Prostate gland (tissue), 2 donors: ENCODE measurements at regions not wholly inside any gene's neighbourhood (a gene's known extent, or its start where the extent isn't known, plus 50 kb on each side); places are given as distances from the start of the nearest gene placed in this dataset.
"Not testable (repeated sequence)": the region's sequence is repeated elsewhere in the genome, so short reads cannot be mapped to it uniquely, and the experiment has no call there.

Source experiments
- DNase-seq: peaks from one replicate; pipeline ENCODE4 v3.0.0-alpha.2; 2019; ENCODE audit warnings: low spot score
- H3K27ac ChIP-seq, 2 donors: fragments of 200-600 bp; sonication (generic); 2 replicates each; pipeline ENCODE4 v1.5.1; 2017 to 2019
- H3K27me3 ChIP-seq: fragments of 200-600 bp; sonication (generic); replicated peaks from 2 replicates; pipeline ENCODE4 v1.5.1; 2019; ENCODE audit not compliant: insufficient read depth
- H3K36me3 ChIP-seq, 2 donors: fragments of 200-600 bp; sonication (generic); 1 replicate in 1 of 2; 2 replicates in 1 of 2; pipeline versions ENCODE4 v1.5.1 to v1.8.1; 2017 to 2019
- H3K4me1 ChIP-seq: fragments of 200-600 bp; sonication (generic); replicated peaks from 2 replicates; pipeline ENCODE4 v1.5.1; 2019
- H3K4me3 ChIP-seq, 2 donors: fragments of 200-600 bp; sonication (generic); 2 replicates each; pipeline ENCODE4 v1.5.1; 2017 to 2019
- H3K9me3 ChIP-seq: fragments of 200-600 bp; sonication (generic); 2 replicates; pipeline ENCODE4 v1.5.1; 2017
- CTCF ChIP-seq, 4 experiments: fragments of 200-600 bp in 2 of 4; fragments of 450-650 bp in 2 of 4; sonication (generic) in 2 of 4; IDR thresholded peaks; 1 replicate in 3 of 4; 2 replicates in 1 of 4; pipeline ENCODE4 v1.5.1; 2016 to 2019; ENCODE audit warnings: antibody characterized with exemption in 4 of 4, mild to moderate bottlenecking in 2 of 4, moderate library complexity in 2 of 4
- POLR2A ChIP-seq: fragments of 450-650 bp; IDR thresholded peaks from one replicate; pipeline ENCODE4 v1.6.1; 2016; ENCODE audit warnings: antibody characterized with exemption, mild to moderate bottlenecking
- POLR2AphosphoS5 ChIP-seq: sonication (generic); formaldehyde crosslinking; IDR thresholded peaks from one replicate; pipeline ENCODE4 v1.6.1; 2017; ENCODE audit warnings: antibody characterized with exemption
- WGBS: methylation state at CpG from one replicate; pipeline ENCODE4 v1.1.5; 2018; 5-methylcytosine and 5-hydroxymethylcytosine counted together
- intact Hi-C: fragments of 100-400 bp; cut with DNase I; formaldehyde crosslinking; loops from one replicate; pipeline ENCODE4 v1.14.2; 2022

- Histone ChIP-seq H3K9me3 (no peaks in the 10 kb centered on the region), H3K4me1 (peaks cover 4% of the 10 kb centered on the region), H3K4me3 (no peak overlapping the region), H3K36me3 (no peaks in the 10 kb centered on the region), H3K27ac (no peak overlapping the region), H3K27me3 (no peaks in the 10 kb centered on the region)
- DNase-seq, result no peak
- TF ChIP-seq CTCF (IDR thresholded peaks at IDR 0.05), result no peak
- TF ChIP-seq POLR2A, result no peak
- TF ChIP-seq POLR2AphosphoS5, result no peak
- 41% methylated on average over 3 of the region's 3 CpGs for WGBS
- intact Hi-C loops, result no loop called here
These were observed 226.4 kb downstream of the PLA2G4A start for GRCh38 chr1:187054862-187055757.

GRCh38 chr1:187063271-187063670, 234.5 kb downstream of the PLA2G4A start:
- H3K9me3 ChIP-seq, result no peaks in the 10 kb centered on the region
- no peaks in the 10 kb centered on the region for H3K4me1 ChIP-seq
- intact Hi-C loops, result no loop called here
- TF ChIP-seq POLR2A (no peak), POLR2AphosphoS5 (no peak), CTCF (IDR thresholded peaks at IDR 0.05) (no peak)
- no peak overlapping the region for H3K4me3 ChIP-seq
- no peaks in the 10 kb centered on the region for H3K27me3 ChIP-seq
- WGBS, result 66% methylated on average over 2 of the region's 2 CpGs
- H3K36me3 ChIP-seq, result no peaks in the 10 kb centered on the region
- H3K27ac ChIP-seq, result no peak overlapping the region
- DNase-seq, result no peak

DNA sequence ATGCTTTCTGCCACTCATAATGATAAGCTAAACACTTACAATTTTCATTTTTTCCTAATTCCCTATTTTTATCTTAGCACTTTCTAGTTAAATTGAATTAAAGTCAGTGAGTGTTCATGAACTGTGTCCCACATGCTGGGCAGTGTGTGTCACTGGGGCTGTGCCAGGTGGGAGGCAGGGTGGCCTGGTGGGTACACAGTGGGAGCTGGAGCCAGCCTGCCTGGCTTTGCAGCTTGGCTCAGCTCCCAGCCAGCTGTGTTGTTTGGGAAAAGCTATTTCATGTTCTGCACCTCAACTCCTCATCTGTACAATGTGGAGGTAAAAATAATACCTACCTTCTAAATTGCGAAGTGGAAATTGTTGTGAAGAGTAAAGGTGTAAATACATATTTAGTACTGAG, 238.4 kb downstream of the PLA2G4A start:
- no peak for TF ChIP-seq CTCF (IDR thresholded peaks at IDR 0.05)
- no peak for TF ChIP-seq POLR2A
- TF ChIP-seq POLR2AphosphoS5, result no peak
- no peak for DNase-seq
- H3K27ac ChIP-seq, result no peak overlapping the region
- no peaks in the 10 kb centered on the region for H3K27me3 ChIP-seq
- intact Hi-C loops, result no loop called here
- H3K4me3 ChIP-seq, result no peak overlapping the region
- 75% methylated on average over 1 of the region's 1 CpG for WGBS
- H3K4me1 ChIP-seq, result no peaks in the 10 kb centered on the region
- H3K9me3 ChIP-seq, result no peaks in the 10 kb centered on the region
- no peaks in the 10 kb centered on the region for H3K36me3 ChIP-seq

DNA sequence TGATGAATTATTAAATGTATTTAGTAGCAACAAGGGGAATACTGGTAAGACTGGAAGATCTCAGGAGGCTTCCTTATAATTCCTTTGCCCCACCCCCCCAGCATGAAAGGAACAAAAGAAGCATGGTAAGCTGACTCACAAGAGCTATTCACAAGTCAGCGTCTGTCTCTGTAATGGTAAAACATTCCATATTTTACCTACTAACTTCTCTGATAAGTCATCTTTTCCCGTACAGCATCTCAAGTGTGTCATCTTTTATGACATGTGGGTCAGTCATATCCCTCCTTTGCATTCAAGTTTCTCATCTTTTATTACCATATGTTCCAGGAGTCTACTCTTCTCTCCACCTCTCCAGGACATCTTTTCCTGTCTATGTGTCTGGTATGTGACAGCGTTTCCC, 241.3 kb downstream of the PLA2G4A start:
- intact Hi-C loops, result no loop called here
- no peaks in the 10 kb centered on the region for H3K4me1 ChIP-seq
- 56% methylated on average over 3 of the region's 3 CpGs for WGBS
- no peak for DNase-seq
- no peak overlapping the region for H3K4me3 ChIP-seq
- no peak for TF ChIP-seq CTCF (IDR thresholded peaks at IDR 0.05)
- no peak for TF ChIP-seq POLR2AphosphoS5
- no peak for TF ChIP-seq POLR2A
- no peak overlapping the region for H3K27ac ChIP-seq
- H3K27me3 ChIP-seq, result no peaks in the 10 kb centered on the region
- H3K9me3 ChIP-seq, result no peaks in the 10 kb centered on the region
- H3K36me3 ChIP-seq, result no peaks in the 10 kb centered on the region

DNA sequence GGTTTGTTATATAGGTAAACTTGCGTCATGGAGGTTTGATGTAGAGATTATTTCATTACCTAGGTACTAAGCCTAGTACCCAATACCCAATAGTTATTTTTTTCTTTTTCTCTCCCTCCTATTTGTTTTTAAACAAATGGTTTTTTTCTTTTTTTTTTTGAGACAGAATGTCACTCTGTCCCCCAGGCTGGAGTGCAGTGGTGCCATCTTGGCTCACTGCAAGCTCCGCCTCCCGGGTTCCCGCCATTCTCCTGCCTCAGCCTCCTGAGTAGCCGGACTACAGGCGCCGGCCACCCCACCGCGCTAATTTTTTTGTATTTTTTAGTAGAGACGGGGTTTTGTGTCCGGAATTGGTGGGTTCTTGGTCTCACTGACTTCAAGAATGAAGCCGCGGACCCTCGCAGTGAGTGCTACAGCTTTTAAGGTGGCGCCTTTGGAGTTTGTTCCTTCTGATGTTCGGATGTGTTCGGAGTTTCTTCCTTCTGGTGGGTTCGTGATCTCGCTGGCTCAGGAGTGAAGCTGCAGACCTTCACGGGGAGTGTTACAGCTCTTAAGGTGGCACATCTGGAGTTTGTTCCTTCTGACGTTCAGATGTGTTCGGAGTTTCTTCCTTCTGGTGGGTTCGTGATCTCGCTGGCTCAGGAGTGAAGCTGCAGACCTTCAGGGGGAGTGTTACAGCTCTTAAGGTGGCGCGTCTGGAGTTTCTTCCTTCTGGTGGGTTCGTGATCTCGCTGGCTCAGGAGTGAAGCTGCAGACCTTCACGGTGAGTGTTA, 243.7 kb downstream of the PLA2G4A start:
- intact Hi-C loops, DNase-seq, H3K27me3 ChIP-seq, H3K36me3 ChIP-seq, H3K27ac ChIP-seq, H3K4me1 ChIP-seq, H3K4me3 ChIP-seq, H3K9me3 ChIP-seq: not testable (repeated sequence)
- WGBS, result 89% methylated on average over 29 of the region's 29 CpGs

GRCh38 chr1:187073035-187073560, 244.3 kb downstream of the PLA2G4A start:
- 55% methylated on average over 13 of the region's 13 CpGs for WGBS
- H3K4me3 ChIP-seq, result not testable (repeated sequence)

GRCh38 chr1:187073634-187074245, 245.0 kb downstream of the PLA2G4A start:
- H3K4me3 ChIP-seq, H3K27ac ChIP-seq, H3K27me3 ChIP-seq, H3K9me3 ChIP-seq, H3K4me1 ChIP-seq, DNase-seq, intact Hi-C loops, H3K36me3 ChIP-seq: not testable (repeated sequence)
- 96% methylated on average over 28 of the region's 35 CpGs for WGBS

More at GRCh38 chr1:187073035-187073560, 244.3 kb downstream of the PLA2G4A start:
- H3K9me3 ChIP-seq, H3K36me3 ChIP-seq, H3K27me3 ChIP-seq, H3K4me1 ChIP-seq, DNase-seq, intact Hi-C loops, H3K27ac ChIP-seq: not testable (repeated sequence)
